ENCODE measurements at regions not wholly inside any gene's neighbourhood (a gene's known extent, or its start where the extent isn't known, plus 50 kb on each side); places are given as distances from the start of the nearest gene placed in this dataset.

DNA sequence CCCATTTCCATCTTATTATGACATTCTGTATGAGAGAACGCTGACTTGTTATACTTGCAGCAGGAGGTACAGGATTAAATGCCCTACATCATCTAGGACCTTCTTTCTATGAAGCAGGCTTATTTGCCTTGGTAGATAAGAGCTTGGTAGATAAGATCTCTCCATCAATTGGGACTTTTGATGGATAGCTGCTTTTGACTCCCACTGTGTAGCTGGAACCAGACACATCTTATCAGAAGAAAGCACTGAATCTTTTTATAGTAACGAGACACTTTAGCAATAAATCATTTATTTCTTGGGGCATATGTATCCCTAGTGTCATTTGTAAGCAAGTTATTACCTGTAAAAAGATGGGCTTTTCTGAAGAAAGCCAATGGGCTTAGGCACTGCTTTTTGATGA, 613.9 kb downstream of the TECRL start:
- no peak for DNase-seq

DNA sequence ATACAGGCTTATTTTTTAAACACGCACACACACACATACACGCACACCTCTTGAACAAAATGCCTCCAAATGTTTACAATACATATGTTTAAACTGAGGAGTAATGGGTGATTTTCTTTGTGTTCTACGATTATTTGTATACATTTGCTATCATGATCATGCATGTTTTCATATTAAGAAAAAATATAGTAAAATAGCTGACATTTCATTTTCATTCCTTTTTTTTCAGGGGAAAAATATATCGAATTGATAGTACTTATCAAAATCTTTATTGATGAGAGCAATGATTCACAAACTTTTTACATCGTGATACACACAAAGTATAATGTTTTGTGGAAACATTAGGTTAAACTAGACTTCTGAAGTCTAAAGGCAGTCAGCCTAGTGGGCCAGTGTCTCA, 618.9 kb downstream of the TECRL start:
- DNase-seq: no peak

DNA sequence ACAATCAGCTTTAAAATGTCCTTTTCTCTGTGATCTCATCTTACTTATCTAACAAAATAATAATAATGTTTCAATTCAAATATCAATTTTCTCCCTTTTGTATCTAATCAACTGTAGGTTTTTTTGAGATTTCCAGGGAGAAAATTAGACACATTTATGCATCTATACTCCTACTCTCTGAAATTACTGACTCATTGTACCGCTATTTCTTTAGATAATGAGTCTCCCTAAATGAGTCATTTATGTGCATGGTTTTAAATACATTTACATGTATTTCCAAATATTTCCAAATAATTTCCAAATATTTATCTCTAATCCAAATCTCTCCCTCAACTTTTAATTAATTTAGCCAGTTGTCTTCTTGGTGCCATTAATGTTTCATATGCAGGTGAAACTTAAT, 621.0 kb downstream of the TECRL start:
- DNase-seq: no peak

DNA sequence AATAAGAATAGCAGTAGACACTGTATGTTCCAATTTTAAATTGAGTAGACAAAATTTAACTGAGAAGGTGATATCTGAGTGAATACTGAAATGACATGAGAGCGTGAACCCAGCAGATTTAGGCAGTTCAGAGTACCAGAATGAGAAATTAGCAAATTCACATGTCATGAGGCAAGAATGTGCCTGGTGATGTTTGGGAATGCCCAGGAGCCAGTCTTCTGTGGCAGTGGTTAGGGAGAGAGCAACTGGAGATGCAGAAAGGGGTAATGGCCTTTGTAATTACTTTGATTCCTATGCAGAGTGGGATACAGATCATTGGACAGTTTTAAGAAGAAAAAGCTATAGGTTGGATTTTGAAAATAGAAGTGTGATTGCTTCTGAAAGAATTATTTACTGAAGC, 621.9 kb downstream of the TECRL start:
- DNase-seq: no peak

DNA sequence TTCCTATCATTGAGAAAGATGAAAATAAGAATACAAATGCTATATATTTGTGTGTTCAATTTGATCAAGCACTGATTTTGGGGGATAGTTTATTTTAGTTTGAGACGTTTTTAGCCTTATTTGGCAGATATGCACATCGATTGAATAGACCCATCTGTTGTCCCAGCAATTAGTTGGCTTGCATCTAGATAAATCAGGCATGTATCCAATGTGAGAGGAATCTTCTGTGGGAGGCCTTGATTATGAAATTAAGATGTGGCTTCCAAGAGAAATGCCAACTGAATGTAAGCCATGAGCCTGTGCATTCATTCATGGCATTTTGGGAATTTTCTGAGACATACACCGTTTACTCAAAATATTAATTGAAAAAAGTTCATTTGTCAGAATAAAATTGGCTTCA, 623.1 kb downstream of the TECRL start:
- no peak for DNase-seq

DNA sequence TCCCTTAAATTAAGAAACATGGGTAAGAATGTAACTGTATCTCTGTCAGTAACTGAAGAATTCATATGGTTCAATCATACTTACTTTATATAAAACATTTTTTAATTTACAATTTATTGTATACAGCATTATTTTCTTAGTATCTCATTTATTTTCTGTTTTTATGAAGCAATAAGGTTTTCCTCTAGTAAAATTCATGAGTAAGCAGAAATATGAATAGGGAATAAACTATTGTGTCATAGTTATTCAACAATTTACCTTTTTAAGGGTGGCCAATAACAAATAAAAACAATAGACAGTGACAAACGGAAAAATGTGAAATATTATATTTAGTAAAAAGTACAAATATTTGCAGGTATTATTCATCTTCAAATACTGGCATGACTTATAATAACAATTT, 624.4 kb downstream of the TECRL start:
- DNase-seq: no peak

DNA sequence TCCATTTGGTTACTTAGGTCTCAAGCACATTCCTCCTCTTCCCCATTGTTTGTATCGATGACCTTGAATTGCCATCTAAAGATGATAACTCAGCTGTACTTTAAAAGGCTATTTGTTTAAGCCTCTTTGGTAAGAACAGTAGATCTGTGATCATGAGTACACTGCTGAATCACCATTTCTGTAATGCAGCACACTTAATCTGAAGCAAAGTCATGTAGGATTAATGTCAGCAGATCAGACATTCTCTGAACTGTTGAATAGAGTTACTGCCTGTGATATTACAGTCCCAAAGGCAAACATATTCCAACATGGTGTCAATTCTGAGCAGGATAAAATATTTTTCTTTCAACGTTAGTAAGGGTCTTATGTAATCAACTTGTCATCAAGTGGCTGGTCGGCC, 631.6 kb downstream of the TECRL start:
- no peak for DNase-seq

DNA sequence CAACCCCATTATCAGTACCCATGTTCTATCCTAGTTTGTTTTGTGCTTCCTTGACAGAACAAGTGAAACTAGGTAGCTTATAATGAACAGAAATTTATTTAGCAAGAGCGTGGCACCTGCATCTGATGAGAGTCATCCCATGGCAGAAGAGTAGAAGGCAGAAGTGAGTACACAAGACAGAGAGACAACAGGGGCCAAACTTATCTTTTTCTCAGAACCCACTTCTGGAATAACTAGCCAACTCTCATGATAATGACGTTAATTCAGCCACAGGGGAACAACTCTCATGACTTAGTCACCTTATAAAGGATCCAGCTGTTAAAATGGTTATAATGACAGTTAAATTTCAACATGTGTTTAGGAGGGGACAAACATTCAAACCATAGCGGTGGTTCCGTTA, 644.9 kb downstream of the TECRL start:
- DNase-seq: no peak

DNA sequence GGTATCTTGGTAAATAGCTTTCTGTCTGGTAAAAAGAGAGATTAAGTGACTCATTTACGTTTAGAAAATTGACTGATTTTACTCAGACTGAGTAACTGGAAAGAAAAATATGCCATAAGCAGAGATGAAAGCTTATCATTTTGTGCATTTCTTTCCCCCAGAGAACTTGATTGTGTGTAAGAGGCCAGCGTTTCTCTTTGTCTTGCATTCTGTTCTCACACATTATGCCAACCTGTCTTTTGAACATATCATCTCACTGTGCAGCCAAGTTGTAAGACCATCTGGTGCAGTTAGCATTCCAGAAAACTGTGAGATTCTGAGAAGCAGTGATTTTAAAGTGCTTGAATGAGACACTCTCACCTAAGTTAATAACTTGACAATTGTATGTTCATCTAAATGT, 651.3 kb downstream of the TECRL start:
- DNase-seq: no peak

DNA sequence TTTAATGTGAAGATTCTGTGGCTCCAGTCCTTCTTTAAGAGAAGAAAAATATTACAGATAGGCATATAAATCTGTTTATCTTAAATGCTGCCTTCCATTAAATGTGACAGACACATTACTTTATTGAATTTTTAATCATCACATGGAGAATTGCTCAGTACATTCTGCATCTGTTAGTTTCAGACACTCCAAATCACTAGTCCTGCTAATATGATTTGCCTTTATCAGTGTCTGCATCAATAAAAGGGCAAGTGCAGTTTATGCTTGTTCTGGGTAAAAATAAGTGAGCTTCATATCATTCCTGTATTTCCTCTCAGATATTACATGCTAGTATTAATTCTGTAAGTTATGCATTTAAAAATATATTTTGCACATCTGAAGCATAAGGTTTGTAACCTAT, 666.4 kb downstream of the TECRL start:
- no peak for DNase-seq

DNA sequence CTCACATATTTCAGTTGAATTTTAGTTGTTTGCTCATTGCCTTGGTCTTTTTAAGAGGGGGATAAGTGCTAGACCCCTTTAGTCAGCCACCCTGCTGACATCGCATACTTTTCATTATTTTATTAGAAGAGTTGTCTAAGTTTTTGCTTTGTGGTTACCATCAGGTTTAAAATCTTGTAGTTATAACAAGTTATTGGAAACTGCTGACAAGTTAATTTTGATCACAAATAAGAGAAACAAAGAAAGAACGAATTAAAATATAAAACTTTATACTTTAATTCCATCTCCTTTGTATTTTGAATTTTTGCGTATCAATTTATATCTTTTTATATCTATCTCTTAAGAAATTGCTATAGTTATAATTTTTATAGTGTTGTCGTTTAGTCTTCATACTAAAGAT, 679.7 kb downstream of the TECRL start:
- no peak for DNase-seq

DNA sequence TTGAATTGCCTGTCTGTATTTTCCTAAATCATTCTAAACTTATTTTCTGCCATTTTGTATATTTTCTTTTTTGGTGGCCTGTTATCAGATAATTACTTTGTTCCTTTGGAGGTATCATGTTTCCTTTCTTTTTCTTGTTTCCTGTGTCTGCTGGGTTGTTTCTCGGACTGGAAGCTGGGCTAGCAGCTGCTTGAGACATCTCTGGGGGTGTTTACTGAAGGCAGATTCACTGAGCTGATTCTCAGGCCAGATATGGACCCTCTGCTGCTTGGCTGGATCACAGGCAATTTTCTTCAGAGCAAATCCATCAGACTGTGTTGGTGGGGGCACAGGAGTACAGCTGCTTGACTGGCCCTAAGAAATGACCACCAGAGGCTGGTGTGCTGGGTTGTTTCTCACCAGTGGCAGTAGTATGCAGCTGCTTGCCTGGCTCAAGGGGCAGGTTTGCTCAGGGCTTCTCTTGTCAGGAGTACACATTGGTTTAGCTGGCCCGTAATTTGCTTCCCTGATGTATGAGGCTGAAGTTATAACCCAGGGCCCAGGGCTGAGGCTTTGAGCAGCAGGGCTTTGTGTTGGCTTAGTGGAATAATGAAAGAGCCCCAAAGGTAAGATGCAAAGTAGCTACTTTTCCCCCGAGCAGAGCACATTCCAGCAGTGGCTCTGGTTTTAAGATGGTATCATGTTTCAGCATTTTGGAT, 680.6 kb downstream of the TECRL start:
- DNase-seq: no peak

DNA sequence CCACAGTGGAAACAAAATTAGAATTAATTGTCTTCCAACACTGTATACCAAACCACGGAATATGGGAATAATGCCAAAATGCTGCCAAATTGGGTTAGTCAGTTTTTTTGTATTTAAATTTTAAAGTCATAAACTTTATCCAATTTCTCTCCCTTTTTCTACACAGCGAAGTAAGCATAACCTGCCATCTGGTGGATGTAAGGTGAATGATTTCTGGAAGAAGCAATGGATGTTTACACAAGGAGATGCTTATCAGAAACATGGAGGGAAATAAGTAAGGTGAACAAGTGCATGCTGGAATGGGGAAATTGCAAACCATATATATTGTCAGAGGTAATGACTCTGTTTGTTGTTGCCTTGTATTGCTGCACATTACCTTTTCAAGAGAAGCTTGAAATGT, 691.9 kb downstream of the TECRL start:
- DNase-seq: no peak

DNA sequence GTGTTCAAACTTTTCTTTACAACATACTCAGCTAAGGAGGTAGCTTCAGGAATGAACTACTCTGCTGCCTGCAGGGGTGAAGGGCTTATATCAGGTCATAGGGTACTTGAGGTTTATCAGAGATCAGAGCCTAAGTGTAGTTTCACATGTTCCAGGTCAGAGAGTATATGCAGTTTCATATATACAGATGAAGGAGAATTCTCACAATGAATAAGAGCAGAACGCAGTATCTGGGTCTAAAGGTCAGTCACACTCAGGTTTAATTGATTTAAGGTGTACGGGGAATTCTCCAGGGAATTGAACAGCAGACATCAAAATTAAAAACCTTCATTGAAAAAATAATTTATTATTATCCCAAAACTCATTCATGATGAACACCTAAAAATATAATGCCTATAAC, 700.6 kb downstream of the TECRL start:
- no peak for DNase-seq

DNA sequence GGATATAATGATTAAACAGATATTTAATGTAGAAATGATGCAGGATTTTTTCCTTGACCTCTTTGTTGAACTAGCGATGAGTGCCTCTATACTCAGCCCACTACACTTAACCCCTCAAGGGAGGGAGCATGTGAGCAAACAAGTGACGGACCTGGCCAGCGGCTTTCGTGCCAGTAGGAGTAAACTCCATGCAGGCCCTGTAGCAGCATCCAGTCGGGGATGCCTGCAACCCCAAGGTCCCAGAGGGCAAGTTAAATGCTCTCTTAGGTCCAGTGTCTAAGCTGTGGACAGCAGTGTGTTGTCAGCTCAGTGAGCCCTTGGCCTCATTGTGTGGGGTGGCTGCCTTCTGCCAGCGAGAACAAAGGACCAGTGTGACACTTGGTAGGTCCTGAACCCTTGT, 708.7 kb downstream of the TECRL start:
- DNase-seq: no peak

DNA sequence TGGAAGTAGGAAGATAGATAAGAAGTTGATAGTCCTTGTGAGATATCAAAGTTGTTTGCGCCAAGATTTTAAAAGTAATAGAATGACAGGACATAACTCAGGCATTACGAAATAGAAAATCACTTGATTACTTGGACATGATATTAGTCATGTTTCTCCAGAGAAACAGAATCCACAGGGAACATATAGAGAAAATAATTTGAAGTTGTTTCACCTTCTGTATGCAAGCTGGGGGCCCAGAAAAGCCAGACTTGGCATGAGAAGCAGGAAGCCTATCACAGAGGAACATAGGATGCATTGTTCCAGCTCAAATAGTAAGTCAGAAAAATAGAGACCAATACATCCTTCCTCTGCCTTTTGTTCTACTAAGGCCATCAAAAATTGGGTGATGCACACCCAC, 715.9 kb downstream of the TECRL start:
- DNase-seq: no peak

DNA sequence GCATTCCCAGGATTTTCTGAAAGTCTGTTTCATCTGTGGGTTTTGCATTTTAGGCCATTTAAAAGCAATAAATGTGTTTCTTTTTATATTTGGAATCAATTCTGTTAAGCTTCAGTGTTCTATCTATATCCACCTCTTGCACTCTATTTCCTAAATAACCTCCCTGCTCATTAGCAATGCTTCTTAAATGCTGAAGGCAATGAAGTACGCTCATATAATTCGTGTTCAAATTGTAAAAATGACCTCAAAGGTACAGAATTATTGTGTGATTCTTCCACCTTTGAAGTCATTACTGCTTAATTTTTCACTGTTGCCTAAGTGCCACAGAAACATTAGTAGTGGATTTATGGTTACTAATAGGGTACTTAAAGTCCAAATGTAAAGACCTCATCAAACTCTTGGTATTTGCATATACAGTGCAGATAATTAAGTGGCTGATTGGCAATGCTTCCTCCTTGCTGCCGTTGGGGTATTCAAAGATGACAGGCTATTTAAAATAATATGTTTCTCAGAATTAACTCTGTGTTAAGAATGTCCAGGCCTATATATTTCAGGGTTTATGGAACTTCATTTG, 730.8 kb downstream of the TECRL start:
- no peak for DNase-seq

DNA sequence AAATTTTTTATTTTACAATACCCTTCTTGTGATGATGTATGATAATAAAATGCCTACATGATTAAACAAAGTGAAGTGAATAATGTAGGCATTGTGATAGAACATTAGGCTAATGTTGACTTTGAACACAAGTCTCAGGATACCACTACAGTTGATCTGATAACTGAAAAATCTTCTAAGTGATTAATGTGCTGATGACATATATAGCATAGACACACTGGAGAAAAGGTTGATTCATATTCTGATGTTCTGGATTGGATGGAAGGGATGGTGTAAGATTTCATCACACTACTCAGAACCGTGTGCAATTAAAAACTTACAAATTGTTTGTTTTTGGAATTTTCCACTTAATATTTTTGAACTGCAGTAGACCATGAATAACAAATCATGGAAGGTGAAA, 738.5 kb downstream of the TECRL start:
- no peak for DNase-seq

DNA sequence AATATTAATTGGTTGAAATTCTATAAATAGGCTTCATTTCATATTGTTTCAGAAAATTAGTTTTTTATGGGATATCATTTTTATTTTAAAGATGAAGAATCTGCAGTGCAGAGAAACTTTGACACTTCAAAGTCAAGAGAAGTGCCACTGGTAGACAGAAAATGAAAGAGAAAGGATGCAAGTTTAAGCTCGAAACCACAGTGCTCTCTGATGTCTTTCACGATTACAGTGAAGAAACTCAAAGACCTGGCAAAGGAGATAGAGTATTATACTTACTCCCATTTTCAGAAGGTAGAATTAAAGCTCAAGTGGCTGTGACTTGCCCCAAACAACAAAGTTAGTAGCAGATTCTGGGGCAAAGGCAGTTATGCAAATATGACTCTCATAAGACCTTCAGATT, 745.4 kb downstream of the TECRL start:
- DNase-seq: no peak

DNA sequence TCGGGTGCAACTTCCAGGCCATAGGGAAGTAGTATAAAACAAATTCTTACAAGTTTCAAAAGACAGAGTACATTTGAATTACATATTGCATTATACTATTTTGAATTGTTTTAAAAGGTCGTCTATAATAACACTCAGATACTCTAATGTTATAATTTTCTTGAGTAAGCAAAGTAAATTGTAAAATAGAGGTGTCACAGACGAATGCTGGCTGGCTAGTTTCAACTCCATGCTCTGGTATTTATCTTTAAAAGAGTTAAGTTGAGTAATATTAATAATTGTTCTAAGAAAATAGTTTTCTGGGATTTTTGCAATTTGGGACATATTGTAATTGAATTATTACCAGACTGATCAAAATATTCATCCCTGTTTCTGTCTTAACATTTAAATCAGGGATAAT, 764.9 kb downstream of the TECRL start:
- DNase-seq: no peak

DNA sequence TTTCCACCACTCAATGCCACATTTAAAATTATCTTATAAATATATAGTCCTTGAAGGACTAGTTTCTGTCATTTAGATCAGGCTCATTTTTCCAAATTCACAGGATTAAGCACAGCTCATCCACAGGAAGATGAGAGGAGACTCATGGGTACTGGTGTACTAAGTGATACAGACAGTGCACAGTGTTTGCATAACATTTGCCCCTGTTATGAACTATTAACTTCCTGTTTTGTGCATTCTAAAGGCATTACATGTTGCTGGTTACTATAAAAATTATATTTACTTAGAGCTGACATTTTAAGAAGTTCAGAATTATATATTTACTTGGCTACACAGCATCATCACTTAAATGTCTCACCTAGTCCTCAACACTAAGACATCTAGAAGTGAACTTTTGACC, 772.0 kb downstream of the TECRL start:
- DNase-seq: no peak

DNA sequence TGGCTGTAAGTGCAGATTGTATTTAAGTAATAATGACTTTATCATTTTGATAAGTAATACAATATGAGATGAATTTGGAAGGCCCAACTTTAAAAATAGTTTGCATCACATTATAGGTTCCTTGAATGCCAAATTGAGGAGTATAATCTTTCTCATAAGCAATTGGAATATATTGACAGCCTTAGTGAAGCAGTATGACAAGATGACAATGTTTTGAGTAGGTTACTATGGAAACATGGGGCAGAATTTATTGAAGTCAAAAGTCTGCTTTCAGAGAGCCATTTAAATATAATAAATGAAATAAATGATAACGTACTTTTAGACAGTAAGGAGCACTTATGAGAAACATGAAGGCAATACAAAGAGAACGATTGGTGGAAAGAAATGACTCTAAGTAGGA, 776.4 kb downstream of the TECRL start:
- no peak for DNase-seq

DNA sequence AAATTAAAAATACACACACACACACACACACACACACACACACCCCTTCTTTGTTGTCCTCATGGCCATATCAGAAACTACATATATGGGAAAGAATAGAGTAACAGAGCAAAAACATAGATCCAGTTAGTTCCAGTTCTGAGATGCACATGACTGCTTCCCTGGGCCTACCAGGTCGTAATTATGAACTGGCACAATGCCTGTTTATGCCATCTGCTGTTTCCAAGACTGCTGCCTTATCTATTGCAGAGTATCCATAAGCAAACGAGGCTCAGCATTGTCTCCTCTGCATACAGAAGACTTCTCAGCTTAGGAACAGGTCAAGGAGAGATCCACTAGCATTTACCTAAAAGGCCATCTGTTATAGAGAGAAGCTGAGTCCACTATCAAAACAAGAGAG, 789.0 kb downstream of the TECRL start:
- no peak for DNase-seq

DNA sequence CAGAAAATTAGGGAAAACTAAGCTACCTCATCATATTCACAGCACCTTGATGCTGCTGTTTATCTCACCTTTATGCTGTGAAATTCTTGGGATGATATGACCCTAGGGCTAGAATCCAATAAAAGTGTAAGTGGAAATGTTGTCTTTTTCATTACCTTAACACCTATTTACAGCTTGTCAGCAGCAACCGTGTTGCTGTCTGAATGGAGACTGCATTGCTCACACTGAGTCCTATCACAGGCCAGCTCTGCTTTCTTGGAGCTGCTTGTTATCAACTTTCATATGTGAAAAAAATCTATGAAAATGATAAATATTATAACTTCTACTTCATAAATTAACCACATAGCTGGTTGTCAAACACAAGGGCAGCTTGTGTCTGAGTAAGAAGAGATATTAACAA, 789.5 kb downstream of the TECRL start:
- no peak for DNase-seq

Data from suppressor macrophage (primary cell).